Heart left ventricle (tissue), 16 donors: ENCODE measurements at regions not wholly inside any gene's neighbourhood (a gene's known extent, or its start where the extent isn't known, plus 50 kb on each side); places are given as distances from the start of the nearest gene placed in this dataset.

Source experiments
- ATAC-seq, 4 donors: fragments of 200-7000 bp; cut with Tn5 transposase; one replicate each; pipeline ENCODE4 v1.9.1; 2020 to 2022; ENCODE audit warnings: moderate library complexity in 4 of 4, mild to moderate bottlenecking in 3 of 4, moderate number of reproducible peaks in 1 of 4
- DNase-seq, 5 donors: peaks; one replicate each; pipeline ENCODE4 v3.0.0-alpha.2; 2020
- H3K27ac ChIP-seq, 12 donors: fragments of 200-600 bp; sonication (generic) in 4 of 12; one replicate each; pipeline versions ENCODE4 v1.5.0 to v1.8.0; 2016 to 2022; ENCODE audit warnings: mild to moderate bottlenecking in 2 of 12
- H3K27me3 ChIP-seq, 9 donors: fragments of 200-600 bp; sonication (generic) in 2 of 9; one replicate each; pipeline versions ENCODE4 v1.5.1 to v1.8.0; 2016 to 2022; ENCODE audit warnings: mild to moderate bottlenecking in 3 of 9
- H3K36me3 ChIP-seq, 9 donors: fragments of 200-600 bp; sonication (generic) in 2 of 9; one replicate each; pipeline versions ENCODE4 v1.5.0 to v1.8.0; 2018 to 2022; ENCODE audit warnings: mild to moderate bottlenecking in 2 of 9
- H3K4me1 ChIP-seq, 12 donors: fragments of 200-600 bp; sonication (generic) in 4 of 12; one replicate each; pipeline versions ENCODE4 v1.5.0 to v1.8.0; 2016 to 2022; ENCODE audit warnings: mild to moderate bottlenecking in 3 of 12
- H3K4me3 ChIP-seq, 12 donors: fragments of 200-600 bp; sonication (generic) in 4 of 12; one replicate each; pipeline versions ENCODE4 v1.5.0 to v1.8.0; 2017 to 2022; ENCODE audit warnings: mild to moderate bottlenecking in 9 of 12, moderate library complexity in 4 of 12
- H3K9me3 ChIP-seq, 12 donors: fragments of 200-600 bp; sonication (generic) in 4 of 12; one replicate each; pipeline versions ENCODE4 v1.5.0 to v1.8.0; 2016 to 2022; ENCODE audit warnings: mild to moderate bottlenecking in 1 of 12
- POLR2A ChIP-seq, 2 donors: fragments of 450-650 bp; IDR thresholded peaks; one replicate each; pipeline ENCODE4 v1.6.1; 2017; ENCODE audit warnings: antibody characterized with exemption in 2 of 2, mild to moderate bottlenecking in 2 of 2, moderate library complexity in 2 of 2
- WGBS, 4 donors: extraction: QIAGEN DNeasy Blood & Tissue Kit in 2 of 4; methylation state at CpG; one replicate each; pipeline versions ENCODE4 v1.1.5 to v1.1.7; 2013 to 2018; 5-methylcytosine and 5-hydroxymethylcytosine counted together
- intact Hi-C, 10 donors: fragments of 100-400 bp; cut with DNase I; formaldehyde crosslinking; loops; one replicate each; pipeline versions ENCODE4 v1.11.1 to v1.14.2; 2022
- TF ChIP-seq, protein P1 (sequence below), 12 donors: fragments of 200-600 bp; sonication (generic) in 4 of 12; IDR thresholded peaks; one replicate each; pipeline versions ENCODE4 v1.5.0 to v1.8.0; 2018 to 2022; ENCODE audit warnings: antibody characterized with exemption in 12 of 12, mild to moderate bottlenecking in 5 of 12
- donor health status: ischemic (EF 13 %, LVEDD 7.1; RV severe dilation, severe dysfunction).
- donor health status: healthy with polysubstance abuse.
- donor health status: DM: no; HTN: yes; CAD: no.
- donor health status: DM: no; HTN: no; CAD: no.
- donor health status: ischemic (EF 25% LVEDD 6.9; RV normal size, moderate dysfunction).
- donor health status: ischemic (EF 25% LVEDD 5.7; RV mildly dilated, moderate dysfunction).
- donor health status: healthy.
- donor health status: DM: yes; HTN: yes; CAD: no.
- donor health status: ischemic (EF 35%, LVEDD 5.7; RV mildly dilated, moderate dysfunction).
- donor health status: nonischemic (EF 11% LVEDD 7.7; RV severe dilation, severe dysfunction).
- donor health status: DM: yes; HTN: yes; CAD: no.
- donor health status: PGD.
- donor health status: ischemic (EF 29% LVEDD 5.4; RV normal size, mild dysfunction).
- donor health status: nonischemic (EF 23%, LVEDD 6.1; RV moderate dilation, normal function).

DNA sequence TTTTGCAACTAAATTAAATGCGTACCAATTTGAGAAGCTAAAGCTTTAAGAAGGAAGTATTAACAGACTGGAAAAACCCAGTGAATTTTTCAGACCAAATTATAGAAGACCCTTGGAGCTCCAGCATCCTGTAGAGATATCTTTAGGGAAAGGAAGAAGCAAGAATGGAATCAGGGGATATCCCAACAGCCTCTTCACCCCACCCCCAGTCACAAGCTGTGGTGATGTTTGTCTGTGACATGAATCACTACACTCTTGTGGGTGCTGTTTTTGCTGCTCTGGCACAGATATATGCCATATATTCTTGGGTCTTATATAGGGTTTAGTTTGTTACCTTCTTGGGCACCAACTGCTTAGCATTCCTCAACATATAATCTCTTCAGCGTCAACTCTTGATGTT is 78.5 kb upstream of the BCL6 start:
- Histone ChIP-seq H3K36me3 (no peaks in the 10 kb centered on the region), H3K4me3 (no peak overlapping the region), H3K9me3 (no peaks in the 10 kb centered on the region), H3K27ac (no peak overlapping the region), H3K4me1 (no peaks in the 10 kb centered on the region), H3K27me3 (no peaks in the 10 kb centered on the region)
- no peak for ATAC-seq
- intact Hi-C loops: no loop called here
- DNase-seq: no peak
- WGBS, 4 donors: 93 to 97% (median 96%) methylated on average over 2 of the region's 2 CpGs
- TF ChIP-seq, protein P1, sequence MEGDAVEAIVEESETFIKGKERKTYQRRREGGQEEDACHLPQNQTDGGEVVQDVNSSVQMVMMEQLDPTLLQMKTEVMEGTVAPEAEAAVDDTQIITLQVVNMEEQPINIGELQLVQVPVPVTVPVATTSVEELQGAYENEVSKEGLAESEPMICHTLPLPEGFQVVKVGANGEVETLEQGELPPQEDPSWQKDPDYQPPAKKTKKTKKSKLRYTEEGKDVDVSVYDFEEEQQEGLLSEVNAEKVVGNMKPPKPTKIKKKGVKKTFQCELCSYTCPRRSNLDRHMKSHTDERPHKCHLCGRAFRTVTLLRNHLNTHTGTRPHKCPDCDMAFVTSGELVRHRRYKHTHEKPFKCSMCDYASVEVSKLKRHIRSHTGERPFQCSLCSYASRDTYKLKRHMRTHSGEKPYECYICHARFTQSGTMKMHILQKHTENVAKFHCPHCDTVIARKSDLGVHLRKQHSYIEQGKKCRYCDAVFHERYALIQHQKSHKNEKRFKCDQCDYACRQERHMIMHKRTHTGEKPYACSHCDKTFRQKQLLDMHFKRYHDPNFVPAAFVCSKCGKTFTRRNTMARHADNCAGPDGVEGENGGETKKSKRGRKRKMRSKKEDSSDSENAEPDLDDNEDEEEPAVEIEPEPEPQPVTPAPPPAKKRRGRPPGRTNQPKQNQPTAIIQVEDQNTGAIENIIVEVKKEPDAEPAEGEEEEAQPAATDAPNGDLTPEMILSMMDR (IDR thresholded peaks at IDR 0.05): no peak
- TF ChIP-seq POLR2A (IDR thresholded peaks at IDR 0.05): no peak

DNA sequence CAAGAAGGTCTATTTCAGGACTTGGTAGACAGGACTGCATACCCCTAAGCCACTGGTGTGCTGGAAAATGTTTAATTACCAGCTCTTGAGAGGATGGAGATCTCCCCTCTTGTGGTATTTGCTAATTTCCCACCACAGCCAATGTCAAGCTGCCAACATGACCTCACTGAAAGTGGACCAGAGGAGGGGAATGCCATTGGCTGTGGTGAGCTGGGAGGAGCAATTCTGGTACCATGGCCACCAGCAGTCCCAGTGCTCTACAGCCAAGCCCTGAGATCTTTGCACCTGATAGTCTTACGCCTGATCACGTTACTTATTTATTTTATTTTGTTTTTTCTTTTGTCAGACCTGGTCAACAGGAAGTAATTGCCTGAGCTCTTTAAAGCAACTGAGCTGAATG is 82.5 kb upstream of the BCL6 start:
- no peaks in the 10 kb centered on the region for H3K9me3 ChIP-seq
- WGBS, 4 donors: 83 to 88% (median 84%) methylated on average over 2 of the region's 2 CpGs
- no peaks in the 10 kb centered on the region for H3K36me3 ChIP-seq
- no peak for ATAC-seq
- H3K27me3 ChIP-seq: no peaks in the 10 kb centered on the region
- H3K27ac ChIP-seq: no peak overlapping the region
- intact Hi-C loops: no loop called here
- TF ChIP-seq POLR2A (IDR thresholded peaks at IDR 0.05): no peak
- TF ChIP-seq, protein P1 (IDR thresholded peaks at IDR 0.05): no peak
- no peak for DNase-seq
- H3K4me3 ChIP-seq: no peak overlapping the region
- no peaks in the 10 kb centered on the region for H3K4me1 ChIP-seq

DNA sequence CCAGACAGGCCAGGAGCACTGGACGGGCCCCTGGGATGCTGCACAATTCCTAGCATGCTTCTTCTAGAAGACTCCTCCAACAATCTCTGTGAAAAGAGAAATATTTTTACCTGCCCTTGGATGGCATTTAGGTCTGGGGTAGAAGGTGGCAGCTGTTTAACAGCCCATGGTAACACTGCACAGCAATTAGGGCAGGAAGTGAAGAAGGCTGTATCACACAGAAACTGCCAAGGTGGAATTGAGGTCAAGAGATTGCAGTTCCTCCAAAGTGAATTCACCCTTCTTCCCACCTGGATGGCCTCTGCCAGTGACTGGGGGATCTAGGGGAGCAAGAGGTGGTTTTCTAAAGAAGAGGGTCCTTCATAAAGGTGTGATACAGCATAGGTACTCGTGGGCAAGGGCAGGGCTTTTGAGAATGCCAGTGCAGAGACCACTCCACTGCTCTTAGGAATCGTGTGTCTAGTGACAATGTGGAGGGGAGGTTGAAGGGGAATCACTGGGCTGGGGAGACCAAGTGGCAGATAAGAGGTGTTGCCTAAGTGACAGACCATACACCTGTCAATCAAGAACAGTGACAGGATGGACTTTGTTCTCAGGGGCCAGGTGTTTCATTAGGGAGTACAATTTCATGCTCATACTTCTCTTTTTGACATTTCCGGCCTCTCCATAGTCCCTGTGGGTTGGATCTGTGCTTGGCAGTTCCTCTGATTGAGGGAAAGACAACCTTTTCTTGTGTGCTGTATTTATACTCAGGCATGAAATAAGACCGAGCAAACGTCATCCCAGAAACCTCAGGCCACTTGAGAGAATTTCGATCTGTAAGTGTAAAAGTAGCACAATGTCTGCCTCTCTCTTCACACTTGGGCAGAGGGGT is 83.5 kb upstream of the BCL6 start:
- Histone ChIP-seq H3K27me3 (no peaks in the 10 kb centered on the region), H3K27ac (no peak overlapping the region), H3K36me3 (no peaks in the 10 kb centered on the region), H3K9me3 (no peaks in the 10 kb centered on the region), H3K4me3 (no peak overlapping the region), H3K4me1 (no peaks in the 10 kb centered on the region)
- TF ChIP-seq POLR2A (IDR thresholded peaks at IDR 0.05): no peak
- TF ChIP-seq, protein P1 (IDR thresholded peaks at IDR 0.05): no peak
- DNase-seq: no peak
- WGBS, 4 donors: 66 to 83% (median 76%) methylated on average over 7 of the region's 7 CpGs
- no peak for ATAC-seq
- intact Hi-C loops: no loop called here

DNA sequence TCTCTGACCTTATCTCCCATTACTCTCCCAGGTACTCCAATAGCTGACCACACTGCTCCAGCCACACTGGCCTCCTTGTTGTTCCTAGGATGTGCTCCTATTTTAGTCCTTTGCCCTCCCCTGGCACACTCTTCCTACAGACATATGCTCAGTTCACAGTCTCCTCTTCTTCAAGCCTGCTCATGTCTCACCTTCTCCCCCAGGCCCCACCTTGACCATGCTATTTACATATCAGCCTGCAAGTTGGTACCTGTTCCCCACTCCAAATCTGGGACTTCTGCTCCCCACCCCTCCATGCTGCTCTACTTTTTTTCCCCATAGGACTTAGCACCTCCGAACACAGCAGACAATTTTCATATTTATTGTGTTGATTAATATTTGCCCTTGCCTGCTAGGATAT is 84.9 kb upstream of the BCL6 start:
- 87 to 93% (median 91%) methylated on average over 1 of the region's 1 CpG for WGBS, 4 donors
- intact Hi-C loops: no loop called here

More for the DNA sequence above, 84.9 kb upstream of the BCL6 start:
- H3K4me3 ChIP-seq: no peak overlapping the region
- H3K9me3 ChIP-seq: peaks cover 0 to 7% (median 0%) of the 10 kb centered on the region in 12 donors
- H3K4me1 ChIP-seq: no peaks in the 10 kb centered on the region
- no peaks in the 10 kb centered on the region for H3K36me3 ChIP-seq
- H3K27me3 ChIP-seq: no peaks in the 10 kb centered on the region
- DNase-seq: no peak
- H3K27ac ChIP-seq: no peak overlapping the region
- no peak for ATAC-seq
- TF ChIP-seq, protein P1 (IDR thresholded peaks at IDR 0.05): no peak
